ENCODE measurements at regions not wholly inside any gene's neighbourhood (a gene's known extent, or its start where the extent isn't known, plus 50 kb on each side); places are given as distances from the start of the nearest gene placed in this dataset.
A peak's percentile ranks its signal among the peaks of the same experiment; 100 is the strongest.

DNA sequence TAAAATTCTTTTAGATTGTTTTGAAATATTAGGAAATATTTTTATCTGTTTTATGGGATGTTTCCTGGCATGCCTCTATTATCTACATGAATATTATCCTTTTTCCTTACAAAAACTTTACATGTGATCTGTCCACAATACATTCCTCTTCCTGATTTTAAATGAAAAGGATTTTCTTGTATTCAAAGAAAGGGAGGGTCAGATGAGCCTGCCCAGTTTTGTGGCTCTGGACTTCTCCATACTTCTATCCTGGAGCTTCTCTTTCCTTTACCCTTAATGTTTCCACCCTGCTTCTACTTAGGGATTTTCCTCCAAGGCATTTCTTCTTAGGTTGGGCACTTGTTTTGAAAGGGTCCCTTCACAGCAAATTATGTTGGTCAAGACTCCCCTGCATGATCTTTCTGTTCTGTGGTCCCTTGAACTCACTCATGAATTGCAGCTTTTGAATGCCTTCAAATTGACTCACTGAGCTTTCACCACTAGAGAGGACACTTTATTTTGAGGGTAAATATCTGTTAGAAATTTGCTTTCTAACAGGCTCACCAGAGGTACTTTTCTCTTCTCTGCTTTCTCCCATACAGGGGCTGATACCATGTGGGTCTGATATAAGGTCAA is 104.9 kb downstream of the CENPW start:
- Histone ChIP-seq H3F3A (ENCODE audit: insufficient read depth, low read depth) (no peaks in the 10 kb centered on the region), H3K9me3 (ENCODE audit: insufficient read depth, low read depth) (0 out of 2 replicates have a peak, but pooled peaks cover 4% of the 10 kb centered on the region), H2AFZ (0 out of 2 replicates have a peak overlapping the region, but pooled peaks have one; percentile 18), H3K27ac (no peak overlapping the region), H3K4me1 (replicated peaks; ENCODE audit: insufficient read depth) (no peaks in the 10 kb centered on the region), H3K27me3 (ENCODE audit: insufficient read depth, low read depth) (no peaks in the 10 kb centered on the region), H3K4me2 (no peak overlapping the region), H4K20me1 (ENCODE audit: insufficient read depth) (no peaks in the 10 kb centered on the region), H3K4me3 (no peak overlapping the region), H3K36me3 (ENCODE audit: low read depth) (no peaks in the 10 kb centered on the region), H3K79me2 (ENCODE audit: low read depth) (no peaks in the 10 kb centered on the region), H3K9me2 (ENCODE audit: insufficient read depth) (0 out of 2 replicates have a peak, but pooled peaks cover 5% of the 10 kb centered on the region)
- CTCF ChIA-PET: no interaction called here
- no TSS peak for BruUV-seq (replicated peaks)
- DNase-seq: no peak
- TF ChIP-seq EZH2 (IDR thresholded peaks at IDR 0.05; ENCODE audit: low read depth): no peak
- TF ChIP-seq CTCF (conservative IDR thresholded peaks at IDR 0.05): no peak
- intact Hi-C loops (cut with micrococcal nuclease; ENCODE audit: unreplicated experiment): no loop called here
- POLR2A ChIA-PET (ENCODE audit: unreplicated experiment): interaction anchor here (0.6 kb wide), 1 partner anchor 13 kb away, joined by 6 read pairs; no protein-coding TSS in a partner anchor

GRCh38 chr6:126446248-126446647 is 106.3 kb downstream of the CENPW start:
- no peak overlapping the region for H3K4me2 ChIP-seq
- ChIA-PET CTCF (no interaction called here), POLR2A (ENCODE audit: unreplicated experiment) (no interaction called here)
- TF ChIP-seq EZH2 (IDR thresholded peaks at IDR 0.05; ENCODE audit: low read depth) (no peak), CTCF (conservative IDR thresholded peaks at IDR 0.05) (no peak)
- intact Hi-C loops (cut with micrococcal nuclease; ENCODE audit: unreplicated experiment): no loop called here
- H3F3A ChIP-seq (ENCODE audit: insufficient read depth, low read depth): no peaks in the 10 kb centered on the region
- 0 out of 2 replicates have a peak, but pooled peaks cover 11% of the 10 kb centered on the region for H3K9me2 ChIP-seq (ENCODE audit: insufficient read depth)
- no peaks in the 10 kb centered on the region for H4K20me1 ChIP-seq (ENCODE audit: insufficient read depth)
- no peaks in the 10 kb centered on the region for H3K27me3 ChIP-seq (ENCODE audit: insufficient read depth, low read depth)
- no peaks in the 10 kb centered on the region for H3K79me2 ChIP-seq (ENCODE audit: low read depth)
- H3K27ac ChIP-seq: no peak overlapping the region
- H3K9me3 ChIP-seq (ENCODE audit: insufficient read depth, low read depth): 0 out of 2 replicates have a peak, but pooled peaks cover 4% of the 10 kb centered on the region
- H3K4me3 ChIP-seq: no peak overlapping the region
- no peaks in the 10 kb centered on the region for H3K36me3 ChIP-seq (ENCODE audit: low read depth)
- no peak for DNase-seq
- no TSS peak for BruUV-seq (replicated peaks)
- peak overlapping the region; percentile 46; the same call in 1 of the 2 replicates for H2AFZ ChIP-seq
- H3K4me1 ChIP-seq (replicated peaks; ENCODE audit: insufficient read depth): no peaks in the 10 kb centered on the region

DNA sequence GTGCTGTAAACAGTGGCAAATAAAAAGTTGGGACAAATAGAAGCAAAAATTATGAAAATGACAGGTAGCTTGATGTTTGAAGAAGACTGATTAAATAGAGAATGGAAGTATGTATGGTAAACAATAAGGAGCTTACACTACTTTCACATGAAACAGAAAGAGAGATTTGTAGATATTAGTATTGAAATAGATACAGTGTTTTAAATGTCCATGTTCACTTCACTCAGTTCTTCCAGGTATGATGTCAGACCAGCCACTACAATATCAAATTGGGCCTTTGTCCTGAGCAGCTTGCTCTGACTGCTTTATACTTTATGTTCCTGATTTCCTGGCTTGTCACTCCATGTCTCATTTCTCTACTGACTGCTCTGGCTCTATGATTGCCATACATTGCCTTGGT is 107.5 kb downstream of the CENPW start:
- H2AFZ ChIP-seq: no peak overlapping the region
- BruUV-seq (replicated peaks): no TSS peak

More for the DNA sequence above, 107.5 kb downstream of the CENPW start:
- Histone ChIP-seq H3K79me2 (ENCODE audit: low read depth) (no peaks in the 10 kb centered on the region), H3K9me3 (ENCODE audit: insufficient read depth, low read depth) (no peaks in the 10 kb centered on the region), H3K9me2 (ENCODE audit: insufficient read depth) (0 out of 2 replicates have a peak, but pooled peaks cover 11% of the 10 kb centered on the region), H4K20me1 (ENCODE audit: insufficient read depth) (no peaks in the 10 kb centered on the region), H3K27ac (no peak overlapping the region), H3K36me3 (ENCODE audit: low read depth) (no peaks in the 10 kb centered on the region), H3F3A (ENCODE audit: insufficient read depth, low read depth) (no peaks in the 10 kb centered on the region), H3K4me1 (replicated peaks; ENCODE audit: insufficient read depth) (no peaks in the 10 kb centered on the region), H3K4me3 (no peak overlapping the region), H3K27me3 (ENCODE audit: insufficient read depth, low read depth) (no peaks in the 10 kb centered on the region), H3K4me2 (no peak overlapping the region)
- DNase-seq: no peak
- intact Hi-C loops (cut with micrococcal nuclease; ENCODE audit: unreplicated experiment): no loop called here
- POLR2A ChIA-PET (ENCODE audit: unreplicated experiment): no interaction called here
- CTCF ChIA-PET: interaction anchor here (0.6 kb wide), 1 partner anchor 653 kb away, joined by 4 read pairs; no protein-coding TSS in a partner anchor
- TF ChIP-seq CTCF (conservative IDR thresholded peaks at IDR 0.05) (no peak), EZH2 (IDR thresholded peaks at IDR 0.05; ENCODE audit: low read depth) (no peak)

Measured in PC-9 (cell line).